ENCODE measurements at regions not wholly inside any gene's neighbourhood (a gene's known extent, or its start where the extent isn't known, plus 50 kb on each side); places are given as distances from the start of the nearest gene placed in this dataset.

DNA sequence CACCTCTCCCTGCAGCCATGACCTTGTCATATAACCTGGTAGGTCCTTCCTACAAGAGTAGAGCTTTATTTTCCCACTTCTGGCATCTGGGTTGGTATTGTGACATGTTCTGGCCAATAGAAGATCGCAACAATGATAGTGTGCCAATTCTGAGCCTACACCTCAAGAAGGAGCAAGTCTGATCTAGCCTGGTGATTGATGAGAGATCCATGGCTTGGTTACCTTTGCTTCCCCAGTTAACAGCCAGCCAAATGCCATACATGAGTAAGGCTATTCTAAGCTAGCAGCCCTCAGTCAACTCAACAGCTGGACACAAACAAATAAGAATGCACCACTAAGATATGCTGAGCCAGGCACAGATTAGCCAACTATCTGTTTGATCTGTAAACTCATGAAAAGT lies 226.7 kb downstream of the LMO4 start:
- H3K9ac ChIP-seq (ENCODE audit: low read depth in 1 of 2, low read length in 2 of 2) = no peak overlapping the region
- H3K9me3 ChIP-seq (ENCODE audit: control insufficient read depth in 4 of 4, low read length in 3 of 4) = peaks cover 0 to 4% (median 0%) of the 10 kb centered on the region in 4 donors
- H3K4me3 ChIP-seq (ENCODE audit: low read depth in 1 of 3, low read length in 3 of 3) = no peak overlapping the region
- TF ChIP-seq FOXA1 (IDR thresholded peaks at IDR 0.05) (no peak), RAD21 (IDR thresholded peaks at IDR 0.05) (no peak), EGR1 (IDR thresholded peaks at IDR 0.05; ENCODE audit: low read depth in 2 of 2) (no peak), FOXA2 (IDR thresholded peaks at IDR 0.05) (no peak), TAF1 (conservative IDR thresholded peaks at IDR 0.05) (no peak), RXRA (IDR thresholded peaks at IDR 0.05) (no peak), HNF4A (conservative IDR thresholded peaks at IDR 0.05) (no peak), ATF3 (IDR thresholded peaks at IDR 0.05) (no peak)
- TF ChIP-seq, protein P1, sequence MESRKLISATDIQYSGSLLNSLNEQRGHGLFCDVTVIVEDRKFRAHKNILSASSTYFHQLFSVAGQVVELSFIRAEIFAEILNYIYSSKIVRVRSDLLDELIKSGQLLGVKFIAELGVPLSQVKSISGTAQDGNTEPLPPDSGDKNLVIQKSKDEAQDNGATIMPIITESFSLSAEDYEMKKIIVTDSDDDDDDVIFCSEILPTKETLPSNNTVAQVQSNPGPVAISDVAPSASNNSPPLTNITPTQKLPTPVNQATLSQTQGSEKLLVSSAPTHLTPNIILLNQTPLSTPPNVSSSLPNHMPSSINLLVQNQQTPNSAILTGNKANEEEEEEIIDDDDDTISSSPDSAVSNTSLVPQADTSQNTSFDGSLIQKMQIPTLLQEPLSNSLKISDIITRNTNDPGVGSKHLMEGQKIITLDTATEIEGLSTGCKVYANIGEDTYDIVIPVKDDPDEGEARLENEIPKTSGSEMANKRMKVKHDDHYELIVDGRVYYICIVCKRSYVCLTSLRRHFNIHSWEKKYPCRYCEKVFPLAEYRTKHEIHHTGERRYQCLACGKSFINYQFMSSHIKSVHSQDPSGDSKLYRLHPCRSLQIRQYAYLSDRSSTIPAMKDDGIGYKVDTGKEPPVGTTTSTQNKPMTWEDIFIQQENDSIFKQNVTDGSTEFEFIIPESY (IDR thresholded peaks at IDR 0.05) = no peak
- no peaks in the 10 kb centered on the region for H3K27me3 ChIP-seq (ENCODE audit: control insufficient read depth in 4 of 4, insufficient read depth in 4 of 4, low read length in 3 of 4)
- 90% methylated on average over 1 of the region's 1 CpG for WGBS
- no peak for DNase-seq (ENCODE audit: low spot score)
- no peaks in the 10 kb centered on the region for H3K4me1 ChIP-seq (ENCODE audit: control insufficient read depth in 4 of 4, insufficient read depth in 4 of 4, low read length in 3 of 4)
- H3K27ac ChIP-seq (ENCODE audit: low read depth in 1 of 2, low read length in 2 of 2) = no peak overlapping the region
- H3K36me3 ChIP-seq (ENCODE audit: control insufficient read depth in 4 of 4, insufficient read depth in 3 of 4, low read depth in 1 of 4, low read length in 3 of 4) = no peaks in the 10 kb centered on the region

DNA sequence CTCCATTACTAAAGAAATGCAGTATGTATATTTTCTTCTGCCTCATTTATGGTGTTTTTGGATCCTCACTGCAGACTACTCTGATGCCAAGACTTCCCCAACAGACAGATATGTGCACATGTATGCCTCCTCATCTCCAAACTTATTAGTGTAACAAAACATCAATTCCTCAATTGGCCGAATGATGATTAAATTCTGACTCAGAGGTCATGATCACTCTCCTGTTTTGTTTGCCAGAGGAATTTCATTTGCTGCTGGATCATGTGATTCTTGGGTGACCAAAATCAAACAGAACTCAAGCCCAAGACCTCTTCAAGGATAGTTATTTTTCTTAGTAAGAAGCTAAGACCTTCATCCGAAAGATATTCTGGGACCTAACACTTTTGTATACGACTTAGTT lies 227.6 kb downstream of the LMO4 start:
- TF ChIP-seq ATF3 (IDR thresholded peaks at IDR 0.05) = no peak
- no peak overlapping the region for H3K4me3 ChIP-seq (ENCODE audit: low read depth in 1 of 3, low read length in 3 of 3)
- WGBS = 89% methylated on average over 3 of the region's 3 CpGs
- no peaks in the 10 kb centered on the region for H3K4me1 ChIP-seq (ENCODE audit: control insufficient read depth in 4 of 4, insufficient read depth in 4 of 4, low read length in 3 of 4)
- H3K27ac ChIP-seq (ENCODE audit: low read depth in 1 of 2, low read length in 2 of 2) = no peak overlapping the region
- no peaks in the 10 kb centered on the region for H3K27me3 ChIP-seq (ENCODE audit: control insufficient read depth in 4 of 4, insufficient read depth in 4 of 4, low read length in 3 of 4)
- DNase-seq (ENCODE audit: low spot score) = no peak
- H3K9me3 ChIP-seq (ENCODE audit: control insufficient read depth in 4 of 4, low read length in 3 of 4) = peaks cover 0 to 4% (median 0%) of the 10 kb centered on the region in 4 donors
- H3K9ac ChIP-seq (ENCODE audit: low read depth in 1 of 2, low read length in 2 of 2) = no peak overlapping the region
- no peaks in the 10 kb centered on the region for H3K36me3 ChIP-seq (ENCODE audit: control insufficient read depth in 4 of 4, insufficient read depth in 3 of 4, low read depth in 1 of 4, low read length in 3 of 4)

GRCh38 chr1:87558921-87559320 lies 230.2 kb downstream of the LMO4 start:
- WGBS = 78% methylated on average over 3 of the region's 3 CpGs

GRCh38 chr1:87560137-87560536 lies 231.5 kb downstream of the LMO4 start:
- WGBS = 93% methylated on average over 3 of the region's 3 CpGs
- DNase-seq (ENCODE audit: low spot score) = no peak
- H3K9ac ChIP-seq (ENCODE audit: low read depth in 1 of 2, low read length in 2 of 2) = no peak overlapping the region
- H3K27me3 ChIP-seq (ENCODE audit: control insufficient read depth in 4 of 4, insufficient read depth in 4 of 4, low read length in 3 of 4) = no peaks in the 10 kb centered on the region
- no peaks in the 10 kb centered on the region for H3K9me3 ChIP-seq (ENCODE audit: control insufficient read depth in 4 of 4, low read length in 3 of 4)
- H3K27ac ChIP-seq (ENCODE audit: low read depth in 1 of 2, low read length in 2 of 2) = no peak overlapping the region
- no peaks in the 10 kb centered on the region for H3K4me1 ChIP-seq (ENCODE audit: control insufficient read depth in 4 of 4, insufficient read depth in 4 of 4, low read length in 3 of 4)
- no peak overlapping the region for H3K4me3 ChIP-seq (ENCODE audit: low read depth in 1 of 3, low read length in 3 of 3)
- TF ChIP-seq SP1 (IDR thresholded peaks at IDR 0.05) (no peak), YY1 (IDR thresholded peaks at IDR 0.05) (no peak), HNF4G (IDR thresholded peaks at IDR 0.05) (no peak), EGR1 (IDR thresholded peaks at IDR 0.05; ENCODE audit: low read depth in 2 of 2) (no peak), HNF4A (conservative IDR thresholded peaks at IDR 0.05) (no peak), TAF1 (conservative IDR thresholded peaks at IDR 0.05) (no peak), FOXA2 (IDR thresholded peaks at IDR 0.05) (no peak), FOXA1 (IDR thresholded peaks at IDR 0.05) (no peak), NR2F2 (IDR thresholded peaks at IDR 0.05) (no peak)
- TF ChIP-seq, protein P1 (IDR thresholded peaks at IDR 0.05) = no peak
- TF ChIP-seq, protein P2, sequence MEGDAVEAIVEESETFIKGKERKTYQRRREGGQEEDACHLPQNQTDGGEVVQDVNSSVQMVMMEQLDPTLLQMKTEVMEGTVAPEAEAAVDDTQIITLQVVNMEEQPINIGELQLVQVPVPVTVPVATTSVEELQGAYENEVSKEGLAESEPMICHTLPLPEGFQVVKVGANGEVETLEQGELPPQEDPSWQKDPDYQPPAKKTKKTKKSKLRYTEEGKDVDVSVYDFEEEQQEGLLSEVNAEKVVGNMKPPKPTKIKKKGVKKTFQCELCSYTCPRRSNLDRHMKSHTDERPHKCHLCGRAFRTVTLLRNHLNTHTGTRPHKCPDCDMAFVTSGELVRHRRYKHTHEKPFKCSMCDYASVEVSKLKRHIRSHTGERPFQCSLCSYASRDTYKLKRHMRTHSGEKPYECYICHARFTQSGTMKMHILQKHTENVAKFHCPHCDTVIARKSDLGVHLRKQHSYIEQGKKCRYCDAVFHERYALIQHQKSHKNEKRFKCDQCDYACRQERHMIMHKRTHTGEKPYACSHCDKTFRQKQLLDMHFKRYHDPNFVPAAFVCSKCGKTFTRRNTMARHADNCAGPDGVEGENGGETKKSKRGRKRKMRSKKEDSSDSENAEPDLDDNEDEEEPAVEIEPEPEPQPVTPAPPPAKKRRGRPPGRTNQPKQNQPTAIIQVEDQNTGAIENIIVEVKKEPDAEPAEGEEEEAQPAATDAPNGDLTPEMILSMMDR (IDR thresholded peaks at IDR 0.05; ENCODE audit: low read depth, low read length, missing input control) = no peak
- H3K36me3 ChIP-seq (ENCODE audit: control insufficient read depth in 4 of 4, insufficient read depth in 3 of 4, low read depth in 1 of 4, low read length in 3 of 4) = no peaks in the 10 kb centered on the region

More at GRCh38 chr1:87558921-87559320, 230.2 kb downstream of the LMO4 start:
- no peaks in the 10 kb centered on the region for H3K4me1 ChIP-seq (ENCODE audit: control insufficient read depth in 4 of 4, insufficient read depth in 4 of 4, low read length in 3 of 4)
- no peaks in the 10 kb centered on the region for H3K9me3 ChIP-seq (ENCODE audit: control insufficient read depth in 4 of 4, low read length in 3 of 4)
- H3K36me3 ChIP-seq (ENCODE audit: control insufficient read depth in 4 of 4, insufficient read depth in 3 of 4, low read depth in 1 of 4, low read length in 3 of 4) = no peaks in the 10 kb centered on the region
- no peaks in the 10 kb centered on the region for H3K27me3 ChIP-seq (ENCODE audit: control insufficient read depth in 4 of 4, insufficient read depth in 4 of 4, low read length in 3 of 4)
- H3K9ac ChIP-seq (ENCODE audit: low read depth in 1 of 2, low read length in 2 of 2) = no peak overlapping the region
- TF ChIP-seq JUND (IDR thresholded peaks at IDR 0.05) = no peak
- TF ChIP-seq, protein P3, sequence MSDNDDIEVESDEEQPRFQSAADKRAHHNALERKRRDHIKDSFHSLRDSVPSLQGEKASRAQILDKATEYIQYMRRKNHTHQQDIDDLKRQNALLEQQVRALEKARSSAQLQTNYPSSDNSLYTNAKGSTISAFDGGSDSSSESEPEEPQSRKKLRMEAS (IDR thresholded peaks at IDR 0.05) = no peak
- TF ChIP-seq HNF4A (conservative IDR thresholded peaks at IDR 0.05) = no peak
- no peak for TF ChIP-seq FOXA1 (IDR thresholded peaks at IDR 0.05)
- TF ChIP-seq GABPA (IDR thresholded peaks at IDR 0.05 in 1 of 2, conservative IDR thresholded peaks at IDR 0.05 in 1 of 2) = no peak
- no peak overlapping the region for H3K4me3 ChIP-seq (ENCODE audit: low read depth in 1 of 3, low read length in 3 of 3)
- no peak overlapping the region for H3K27ac ChIP-seq (ENCODE audit: low read depth in 1 of 2, low read length in 2 of 2)
- DNase-seq (ENCODE audit: low spot score) = no peak
